ENCODE measurements at regions not wholly inside any gene's neighbourhood (a gene's known extent, or its start where the extent isn't known, plus 50 kb on each side); places are given as distances from the start of the nearest gene placed in this dataset.

- TF ChIP-seq POLR2AphosphoS5 (IDR thresholded peaks at IDR 0.05; ENCODE audit: insufficient read depth, low read depth, low read length) (no peak), JUN (IDR thresholded peaks at IDR 0.05; ENCODE audit: borderline replicate concordance, insufficient read depth, insufficient read length, low read depth) (no peak), POLR2A (IDR thresholded peaks at IDR 0.05; ENCODE audit: low read depth, low read length) (no peak), EZH2 (IDR thresholded peaks at IDR 0.05; ENCODE audit: borderline replicate concordance, low read depth, low read length, severe bottlenecking) (no peak), GATA2 (IDR thresholded peaks at IDR 0.05; ENCODE audit: insufficient read depth, insufficient read length, low read depth, low read length) (no peak), MYC (IDR thresholded peaks at IDR 0.05; ENCODE audit: low read depth, low read length) (no peak), CTCF (IDR thresholded peaks at IDR 0.05; ENCODE audit: extremely low read depth in 1 of 2, insufficient read depth in 1 of 2, low read depth in 1 of 2, low read length in 2 of 2) (no peak), MAX (IDR thresholded peaks at IDR 0.05; ENCODE audit: insufficient read depth, insufficient read length) (no peak), FOS (IDR thresholded peaks at IDR 0.05; ENCODE audit: borderline replicate concordance, insufficient read depth, low read length) (no peak)
- ChIA-PET CTCF (no interaction called here), POLR2A (no interaction called here)
- FAIRE-seq (no peak), DNase-seq (ENCODE audit: low read depth, low spot score) (no peak)
- Histone ChIP-seq H3K36me3 (ENCODE audit: control insufficient read depth in 2 of 2, extremely low read depth in 1 of 2, insufficient read depth in 2 of 2, low read length in 2 of 2) (no peaks in the 10 kb centered on the region), H3K27me3 (ENCODE audit: control insufficient read depth in 2 of 2, insufficient read depth in 2 of 2, low read length in 2 of 2) (no peaks in the 10 kb centered on the region), H3K9me1 (replicated peaks; ENCODE audit: control insufficient read depth, extremely low read depth, insufficient read depth, low read length) (no peaks in the 10 kb centered on the region), H2AFZ (ENCODE audit: low read depth, low read length) (no peak overlapping the region), H3K4me2 (ENCODE audit: insufficient read depth, low read length) (no peak overlapping the region), H3K9me3 (replicated peaks; ENCODE audit: control insufficient read depth, insufficient read depth, low read length) (peaks cover 4% of the 10 kb centered on the region), H3K4me3 (replicated peaks in 1 of 3; ENCODE audit: insufficient read depth in 1 of 3, low read depth in 1 of 3, low read length in 3 of 3) (no peak overlapping the region), H3K27ac (ENCODE audit: insufficient read depth, low read depth, low read length) (no peak overlapping the region), H3K4me1 (ENCODE audit: control insufficient read depth, extremely low read depth, insufficient read depth, low read length) (no peaks in the 10 kb centered on the region), H3K79me2 (ENCODE audit: control insufficient read depth, insufficient read depth, low read length) (no peaks in the 10 kb centered on the region), H4K20me1 (replicated peaks; ENCODE audit: control insufficient read depth, extremely low read depth, insufficient read depth, low read length) (no peaks in the 10 kb centered on the region), H3K9ac (replicated peaks; ENCODE audit: extremely low read depth, insufficient read depth, low read length) (no peak overlapping the region)
- dilution Hi-C loops (cut with MboI; ENCODE audit: extremely low pct_ligation_motif_present, low sequenced_read_pairs) (no loop called here), intact Hi-C loops (cut with micrococcal nuclease) (no loop called here)
- no TSS peak for BruUV-seq (replicated peaks)
These were observed 294.0 kb upstream of the SMARCA2 start for GRCh38 chr9:1721196-1721595.

Measured in endothelial cell of umbilical vein (primary cell).